ENCODE measurements at regions not wholly inside any gene's neighbourhood (a gene's known extent, or its start where the extent isn't known, plus 50 kb on each side); places are given as distances from the start of the nearest gene placed in this dataset.

- TF ChIP-seq, protein P1, sequence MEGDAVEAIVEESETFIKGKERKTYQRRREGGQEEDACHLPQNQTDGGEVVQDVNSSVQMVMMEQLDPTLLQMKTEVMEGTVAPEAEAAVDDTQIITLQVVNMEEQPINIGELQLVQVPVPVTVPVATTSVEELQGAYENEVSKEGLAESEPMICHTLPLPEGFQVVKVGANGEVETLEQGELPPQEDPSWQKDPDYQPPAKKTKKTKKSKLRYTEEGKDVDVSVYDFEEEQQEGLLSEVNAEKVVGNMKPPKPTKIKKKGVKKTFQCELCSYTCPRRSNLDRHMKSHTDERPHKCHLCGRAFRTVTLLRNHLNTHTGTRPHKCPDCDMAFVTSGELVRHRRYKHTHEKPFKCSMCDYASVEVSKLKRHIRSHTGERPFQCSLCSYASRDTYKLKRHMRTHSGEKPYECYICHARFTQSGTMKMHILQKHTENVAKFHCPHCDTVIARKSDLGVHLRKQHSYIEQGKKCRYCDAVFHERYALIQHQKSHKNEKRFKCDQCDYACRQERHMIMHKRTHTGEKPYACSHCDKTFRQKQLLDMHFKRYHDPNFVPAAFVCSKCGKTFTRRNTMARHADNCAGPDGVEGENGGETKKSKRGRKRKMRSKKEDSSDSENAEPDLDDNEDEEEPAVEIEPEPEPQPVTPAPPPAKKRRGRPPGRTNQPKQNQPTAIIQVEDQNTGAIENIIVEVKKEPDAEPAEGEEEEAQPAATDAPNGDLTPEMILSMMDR (conservative IDR thresholded peaks at IDR 0.05; ENCODE audit: low read depth, low read length), result no peak
- no peak overlapping the region for H3K4me3 ChIP-seq (ENCODE audit: low read length)
- no peak for DNase-seq (ENCODE audit: low read depth)
Measured at GRCh38 chr2:22196806-22197205, 1073.0 kb downstream of the TDRD15 start.

- no peak for DNase-seq (ENCODE audit: low read depth)
- no peak overlapping the region for H3K4me3 ChIP-seq (ENCODE audit: low read length)
- TF ChIP-seq, protein P1 (conservative IDR thresholded peaks at IDR 0.05; ENCODE audit: low read depth, low read length), result no peak
Measured at GRCh38 chr2:22198381-22199283, 1074.9 kb downstream of the TDRD15 start.

DNA sequence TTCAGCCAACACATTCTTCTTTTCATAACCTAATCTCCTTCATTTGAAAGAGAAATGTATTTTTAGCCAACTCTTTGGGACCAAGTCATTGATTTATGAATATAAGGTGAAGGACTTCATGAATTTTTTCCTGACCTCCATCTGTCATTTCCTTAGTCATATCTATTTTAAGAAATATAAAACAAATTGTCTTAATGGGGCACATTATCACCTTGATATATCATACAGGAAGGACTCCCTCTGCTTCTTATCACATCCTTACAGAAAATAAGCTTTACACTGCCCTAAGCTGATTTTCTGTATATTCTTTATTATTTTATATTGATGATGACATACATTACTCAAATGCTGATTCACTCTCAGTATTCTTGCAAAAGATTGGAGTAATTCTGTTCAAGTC is 1076.2 kb downstream of the TDRD15 start:
- H3K4me3 ChIP-seq (ENCODE audit: low read length), result no peak overlapping the region
- TF ChIP-seq, protein P1 (conservative IDR thresholded peaks at IDR 0.05; ENCODE audit: low read depth, low read length), result no peak
- DNase-seq (ENCODE audit: low read depth), result no peak

DNA sequence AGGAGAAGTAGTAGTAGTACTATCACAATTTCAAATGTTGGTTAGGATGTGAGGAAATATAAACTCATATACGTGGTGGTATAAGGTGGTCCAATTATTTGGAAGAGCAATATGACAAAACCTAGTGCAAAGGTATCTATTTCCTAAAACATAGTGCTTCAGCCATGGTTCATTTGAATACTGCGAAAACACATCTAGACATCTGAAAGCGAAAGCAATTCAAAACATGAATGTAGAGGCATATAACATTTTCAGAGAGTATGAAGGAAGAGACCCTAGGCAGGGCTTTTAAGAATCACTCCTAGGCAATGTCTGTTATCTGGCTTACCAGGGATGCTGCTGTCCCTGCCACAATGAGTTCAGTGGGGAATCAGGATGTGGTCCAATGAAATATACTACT is 1085.8 kb downstream of the TDRD15 start:
- DNase-seq (ENCODE audit: low read depth), result no peak
- TF ChIP-seq, protein P1 (conservative IDR thresholded peaks at IDR 0.05; ENCODE audit: low read depth, low read length), result no peak
- no peak overlapping the region for H3K4me3 ChIP-seq (ENCODE audit: low read length)

DNA sequence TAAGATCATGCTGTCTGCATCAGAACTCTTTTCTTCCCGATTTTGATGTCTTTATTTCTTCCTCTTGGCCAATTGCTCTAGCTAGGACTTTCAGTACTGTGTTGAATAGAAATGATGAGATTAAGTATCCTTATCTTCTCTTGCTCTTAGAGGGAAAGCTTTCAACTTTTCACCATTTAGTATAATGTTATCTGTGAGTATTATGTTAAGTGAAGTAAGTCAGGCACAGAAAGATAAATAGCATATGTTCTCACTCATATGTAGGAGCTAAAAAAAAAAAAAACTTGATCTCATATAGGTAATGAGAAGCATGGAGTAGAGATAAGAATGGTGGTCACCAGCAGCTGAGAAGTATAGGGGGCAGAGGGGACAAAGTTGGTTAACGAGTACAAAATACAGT is 1089.5 kb downstream of the TDRD15 start:
- no peak for DNase-seq (ENCODE audit: low read depth)
- no peak overlapping the region for H3K4me3 ChIP-seq (ENCODE audit: low read length)
- TF ChIP-seq, protein P1 (conservative IDR thresholded peaks at IDR 0.05; ENCODE audit: low read depth, low read length), result no peak

DNA sequence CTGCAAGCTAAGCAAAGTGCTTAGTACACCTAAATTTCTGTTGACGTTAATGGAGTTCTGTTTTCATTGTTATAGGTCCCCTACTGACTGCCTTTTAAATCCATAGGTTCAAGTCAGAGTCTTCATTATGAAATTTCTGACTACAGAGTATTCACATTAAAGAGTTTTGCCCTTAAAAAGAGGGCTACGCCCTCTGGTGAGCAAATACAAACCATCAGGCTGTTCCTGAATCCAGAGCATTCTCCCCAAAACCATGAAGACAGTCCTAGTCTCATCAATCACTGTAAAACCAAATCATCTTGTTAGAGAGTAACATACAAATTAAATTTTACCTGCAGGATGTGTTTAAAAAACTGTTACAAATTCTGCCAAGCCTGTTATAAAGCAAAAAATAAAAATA is 1091.7 kb downstream of the TDRD15 start:
- no peak overlapping the region for H3K4me3 ChIP-seq (ENCODE audit: low read length)
- DNase-seq (ENCODE audit: low read depth), result no peak
- TF ChIP-seq, protein P1 (conservative IDR thresholded peaks at IDR 0.05; ENCODE audit: low read depth, low read length), result no peak

GRCh38 chr2:22217881-22218280 is 1094.1 kb downstream of the TDRD15 start:
- TF ChIP-seq, protein P1 (conservative IDR thresholded peaks at IDR 0.05; ENCODE audit: low read depth, low read length), result no peak

More at GRCh38 chr2:22217881-22218280, 1094.1 kb downstream of the TDRD15 start:
- no peak overlapping the region for H3K4me3 ChIP-seq (ENCODE audit: low read length)
- no peak for DNase-seq (ENCODE audit: low read depth)

Measured in retinal pigment epithelial cell (primary cell).